K562 (cell line): ENCODE measurements at regions not wholly inside any gene's neighbourhood (a gene's known extent, or its start where the extent isn't known, plus 50 kb on each side); places are given as distances from the start of the nearest gene placed in this dataset.
A peak's percentile ranks its signal among the peaks of the same experiment; 100 is the strongest.

Source experiments
- BACH1 ChIP-seq: fragments of 200-800 bp; sonication (Bioruptor generic); IDR thresholded peaks from 2 replicates; pipeline ENCODE4 v1.6.1; 2016; ENCODE audit warnings: missing genetic modification characterization, missing compliant biosample characterization
- CBX2 ChIP-seq: fragments of 200-600 bp; sonication (generic); IDR thresholded peaks from one replicate; pipeline ENCODE4 v1.6.1; 2012; ENCODE audit warnings: mild to moderate bottlenecking, low read length, inconsistent platforms; ENCODE audit not compliant: insufficient read depth, poor library complexity, severe bottlenecking
- COPS2 ChIP-seq: fragments of 450-650 bp; conservative IDR thresholded peaks from 2 replicates; pipeline ENCODE4 v1.6.1; 2016; ENCODE audit warnings: mild to moderate bottlenecking, moderate library complexity
- DDX20 ChIP-seq: fragments of 450-650 bp; IDR thresholded peaks from 2 replicates; pipeline ENCODE4 v1.6.1; 2016; ENCODE audit warnings: missing genetic modification characterization, low read depth, mild to moderate bottlenecking, missing compliant biosample characterization, moderate library complexity
- ETV5 ChIP-seq: sonication (generic); formaldehyde crosslinking; IDR thresholded peaks from 2 replicates; pipeline ENCODE4 v1.4.0; 2020; ENCODE audit warnings: low read depth, mild to moderate bottlenecking, missing genetic modification reagents
- FOXP1 ChIP-seq: sonication (generic); formaldehyde crosslinking; IDR thresholded peaks from 2 replicates; pipeline ENCODE4 v1.8.0; 2022; ENCODE audit warnings: mild to moderate bottlenecking, missing genetic modification reagents
- GATA2 ChIP-seq: sonication (generic); formaldehyde crosslinking; IDR thresholded peaks from 2 replicates; pipeline ENCODE4 v1.4.0; 2020; ENCODE audit warnings: mild to moderate bottlenecking, missing genetic modification reagents
- HNRNPL ChIP-seq: fragments of 200-400 bp; formaldehyde crosslinking; IDR thresholded peaks from 2 replicates; pipeline ENCODE4 v1.6.1; 2017; ENCODE audit warnings: low read depth, mild to moderate bottlenecking, low read length
- KLF13 ChIP-seq: fragments of 450-650 bp; IDR thresholded peaks from 2 replicates; pipeline ENCODE4 v1.6.1; 2016; ENCODE audit warnings: missing genetic modification characterization, low read depth, mild to moderate bottlenecking, missing compliant biosample characterization, moderate library complexity, borderline replicate concordance
- LARP7 ChIP-seq: fragments of 450-650 bp; IDR thresholded peaks from 2 replicates; pipeline ENCODE4 v1.6.1; 2016
- NFATC3 ChIP-seq: fragments of 450-650 bp; IDR thresholded peaks from 2 replicates; pipeline ENCODE4 v1.6.1; 2017; ENCODE audit warnings: mild to moderate bottlenecking
- NFXL1 ChIP-seq: fragments of 450-650 bp; formaldehyde crosslinking; IDR thresholded peaks from 2 replicates; pipeline ENCODE4 v1.4.0; 2021; ENCODE audit warnings: mild to moderate bottlenecking
- PML ChIP-seq: IDR thresholded peaks from 2 replicates; pipeline ENCODE4 v1.6.1; 2012; ENCODE audit warnings: low read length, inconsistent platforms
- POLR2B ChIP-seq: fragments of 450-650 bp; IDR thresholded peaks from 2 replicates; pipeline ENCODE4 v1.6.1; 2018; ENCODE audit warnings: low read depth; ENCODE audit not compliant: partially characterized antibody
- RBM15 ChIP-seq: fragments of 200-400 bp; formaldehyde crosslinking; IDR thresholded peaks from 2 replicates; pipeline ENCODE4 v1.6.1; 2018; ENCODE audit warnings: mild to moderate bottlenecking, low read length, moderate library complexity; ENCODE audit not compliant: insufficient read depth
- RNF2 ChIP-seq: sonication (generic); IDR thresholded peaks from 2 replicates; pipeline ENCODE4 v1.6.1; 2016
- SP1 ChIP-seq: sonication (generic); formaldehyde crosslinking; IDR thresholded peaks from 2 replicates; pipeline ENCODE4 v1.8.1; 2022; ENCODE audit warnings: mild to moderate bottlenecking, missing genetic modification reagents
- TAL1 ChIP-seq: fragments of 450-650 bp; IDR thresholded peaks from 2 replicates; pipeline ENCODE4 v1.6.1; 2016; ENCODE audit warnings: mild to moderate bottlenecking
- ZNF134 ChIP-seq: fragments of 250-450 bp; sonication (Bioruptor Pico); conservative IDR thresholded peaks from 2 replicates; pipeline ENCODE4 v1.4.0; 2020
- ZNF174 ChIP-seq: fragments of 250-450 bp; sonication (Bioruptor Pico); IDR thresholded peaks from 2 replicates; pipeline ENCODE4 v1.4.0; 2020; ENCODE audit warnings: mild to moderate bottlenecking
- ZNF232 ChIP-seq: sonication (generic); formaldehyde crosslinking; IDR thresholded peaks from 2 replicates; pipeline ENCODE4 v1.8.0; 2022; ENCODE audit warnings: mild to moderate bottlenecking, missing genetic modification reagents
- ZNF263 ChIP-seq: sonication (generic); formaldehyde crosslinking; IDR thresholded peaks from 2 replicates; pipeline ENCODE4 v1.8.0; 2022; ENCODE audit warnings: mild to moderate bottlenecking, missing genetic modification reagents, borderline replicate concordance
- ZNF347 ChIP-seq: fragments of 450-650 bp; formaldehyde crosslinking; IDR thresholded peaks from 2 replicates; pipeline ENCODE4 v1.4.0; 2020; ENCODE audit warnings: low read depth, mild to moderate bottlenecking, moderate library complexity
- ZNF507 ChIP-seq: conservative IDR thresholded peaks from 2 replicates; pipeline ENCODE4 v1.6.1; 2017; ENCODE audit warnings: missing genetic modification characterization, missing compliant biosample characterization
- ZNF77 ChIP-seq: fragments of 250-450 bp; sonication (Bioruptor Pico); IDR thresholded peaks from 2 replicates; pipeline ENCODE4 v1.5.0; 2020
- TF ChIP-seq, protein P1 (sequence below): fragments of 450-650 bp; IDR thresholded peaks from 2 replicates; pipeline ENCODE4 v1.6.1; 2016; ENCODE audit warnings: low read depth, mild to moderate bottlenecking, moderate library complexity
- TF ChIP-seq, protein P2 (sequence below): fragments of 250-450 bp; sonication (Bioruptor Pico); IDR thresholded peaks from 2 replicates; pipeline ENCODE4 v1.8.0; 2022; ENCODE audit warnings: inconsistent platforms, mild to moderate bottlenecking, moderate library complexity, borderline replicate concordance
- TF ChIP-seq, protein P3 (sequence below): fragments of 250-450 bp; sonication (Bioruptor Pico); IDR thresholded peaks from 2 replicates; pipeline ENCODE4 v1.4.0; 2020; ENCODE audit warnings: mild to moderate bottlenecking, moderate library complexity
- TF ChIP-seq, protein P4 (sequence below): sonication (generic); formaldehyde crosslinking; IDR thresholded peaks from 2 replicates; pipeline ENCODE4 v1.4.0; 2020; ENCODE audit warnings: mild to moderate bottlenecking, missing genetic modification reagents

DNA sequence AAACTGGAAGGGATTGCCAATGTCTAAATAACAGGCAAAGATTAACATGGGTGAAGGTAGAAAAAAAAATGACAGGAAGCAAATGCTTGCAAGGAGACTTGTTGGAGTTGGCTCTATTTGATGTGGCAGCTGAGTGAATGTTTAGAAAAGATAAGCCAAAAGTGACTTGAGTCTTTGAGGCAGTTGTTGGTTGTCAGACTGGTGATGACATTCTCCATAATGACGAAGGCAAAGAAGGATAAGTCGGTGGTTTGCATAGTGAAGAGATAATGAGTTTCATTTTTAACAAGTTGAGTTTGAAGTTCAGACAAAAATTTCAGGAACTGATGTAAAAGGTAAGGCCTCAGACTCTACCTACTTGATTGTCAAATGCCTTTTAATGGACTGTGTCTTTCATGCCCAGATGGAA is 704.1 kb upstream of the SGO1 start (continued):
- no peak for TF ChIP-seq NFATC3
- TF ChIP-seq ZNF507, result no peak
- TF ChIP-seq ZNF232, result no peak
- TF ChIP-seq BACH1 (tag), result no peak
- no peak for TF ChIP-seq NFXL1 (CRISPR knock-in tag)
- no peak for TF ChIP-seq ZNF77 (CRISPR knock-in tag)
- no peak for TF ChIP-seq KLF13 (tag)
- no peak for TF ChIP-seq ETV5 (CRISPR knock-in tag)
- TF ChIP-seq RNF2, result 0 out of 2 replicates have a peak, but pooled peaks have one; percentile 44
- TF ChIP-seq SP1 (CRISPR knock-in tag), result no peak
- no peak for TF ChIP-seq FOXP1 (CRISPR knock-in tag)
- TF ChIP-seq ZNF134 (CRISPR knock-in tag), result no peak
- TF ChIP-seq, protein P1, sequence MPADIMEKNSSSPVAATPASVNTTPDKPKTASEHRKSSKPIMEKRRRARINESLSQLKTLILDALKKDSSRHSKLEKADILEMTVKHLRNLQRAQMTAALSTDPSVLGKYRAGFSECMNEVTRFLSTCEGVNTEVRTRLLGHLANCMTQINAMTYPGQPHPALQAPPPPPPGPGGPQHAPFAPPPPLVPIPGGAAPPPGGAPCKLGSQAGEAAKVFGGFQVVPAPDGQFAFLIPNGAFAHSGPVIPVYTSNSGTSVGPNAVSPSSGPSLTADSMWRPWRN, result no peak
- no peak for TF ChIP-seq GATA2 (CRISPR knock-in tag)
- TF ChIP-seq, protein P2, sequence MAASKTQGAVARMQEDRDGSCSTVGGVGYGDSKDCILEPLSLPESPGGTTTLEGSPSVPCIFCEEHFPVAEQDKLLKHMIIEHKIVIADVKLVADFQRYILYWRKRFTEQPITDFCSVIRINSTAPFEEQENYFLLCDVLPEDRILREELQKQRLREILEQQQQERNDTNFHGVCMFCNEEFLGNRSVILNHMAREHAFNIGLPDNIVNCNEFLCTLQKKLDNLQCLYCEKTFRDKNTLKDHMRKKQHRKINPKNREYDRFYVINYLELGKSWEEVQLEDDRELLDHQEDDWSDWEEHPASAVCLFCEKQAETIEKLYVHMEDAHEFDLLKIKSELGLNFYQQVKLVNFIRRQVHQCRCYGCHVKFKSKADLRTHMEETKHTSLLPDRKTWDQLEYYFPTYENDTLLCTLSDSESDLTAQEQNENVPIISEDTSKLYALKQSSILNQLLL (CRISPR knock-in tag), result no peak
- no peak for TF ChIP-seq ZNF174 (CRISPR knock-in tag)
- no peak for TF ChIP-seq CBX2
- peak; percentile 85 for TF ChIP-seq TAL1
- peak; percentile 50 for TF ChIP-seq POLR2B
- TF ChIP-seq RBM15, result no peak
- no peak for TF ChIP-seq COPS2
- TF ChIP-seq HNRNPL, result no peak
- TF ChIP-seq, protein P3, sequence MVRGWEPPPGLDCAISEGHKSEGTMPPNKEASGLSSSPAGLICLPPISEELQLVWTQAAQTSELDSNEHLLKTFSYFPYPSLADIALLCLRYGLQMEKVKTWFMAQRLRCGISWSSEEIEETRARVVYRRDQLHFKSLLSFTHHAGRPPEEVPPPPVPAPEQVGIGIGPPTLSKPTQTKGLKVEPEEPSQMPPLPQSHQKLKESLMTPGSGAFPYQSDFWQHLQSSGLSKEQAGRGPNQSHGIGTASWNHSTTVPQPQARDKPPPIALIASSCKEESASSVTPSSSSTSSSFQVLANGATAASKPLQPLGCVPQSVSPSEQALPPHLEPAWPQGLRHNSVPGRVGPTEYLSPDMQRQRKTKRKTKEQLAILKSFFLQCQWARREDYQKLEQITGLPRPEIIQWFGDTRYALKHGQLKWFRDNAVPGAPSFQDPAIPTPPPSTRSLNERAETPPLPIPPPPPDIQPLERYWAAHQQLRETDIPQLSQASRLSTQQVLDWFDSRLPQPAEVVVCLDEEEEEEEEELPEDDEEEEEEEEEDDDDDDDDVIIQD, result no peak
- no peak for TF ChIP-seq LARP7
- peak; percentile 68; the same call in 1 of the 2 replicates for TF ChIP-seq PML
- TF ChIP-seq, protein P4, sequence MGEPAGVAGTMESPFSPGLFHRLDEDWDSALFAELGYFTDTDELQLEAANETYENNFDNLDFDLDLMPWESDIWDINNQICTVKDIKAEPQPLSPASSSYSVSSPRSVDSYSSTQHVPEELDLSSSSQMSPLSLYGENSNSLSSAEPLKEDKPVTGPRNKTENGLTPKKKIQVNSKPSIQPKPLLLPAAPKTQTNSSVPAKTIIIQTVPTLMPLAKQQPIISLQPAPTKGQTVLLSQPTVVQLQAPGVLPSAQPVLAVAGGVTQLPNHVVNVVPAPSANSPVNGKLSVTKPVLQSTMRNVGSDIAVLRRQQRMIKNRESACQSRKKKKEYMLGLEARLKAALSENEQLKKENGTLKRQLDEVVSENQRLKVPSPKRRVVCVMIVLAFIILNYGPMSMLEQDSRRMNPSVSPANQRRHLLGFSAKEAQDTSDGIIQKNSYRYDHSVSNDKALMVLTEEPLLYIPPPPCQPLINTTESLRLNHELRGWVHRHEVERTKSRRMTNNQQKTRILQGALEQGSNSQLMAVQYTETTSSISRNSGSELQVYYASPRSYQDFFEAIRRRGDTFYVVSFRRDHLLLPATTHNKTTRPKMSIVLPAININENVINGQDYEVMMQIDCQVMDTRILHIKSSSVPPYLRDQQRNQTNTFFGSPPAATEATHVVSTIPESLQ (CRISPR knock-in tag), result no peak
- no peak for TF ChIP-seq ZNF263 (CRISPR knock-in tag)
- TF ChIP-seq DDX20 (tag), result no peak
- TF ChIP-seq ZNF347 (CRISPR knock-in tag), result no peak
